OCI-LY3 (cell line): ENCODE measurements at regions not wholly inside any gene's neighbourhood (a gene's known extent, or its start where the extent isn't known, plus 50 kb on each side); places are given as distances from the start of the nearest gene placed in this dataset.

Source experiments
- H2AFZ ChIP-seq: fragments of 200-600, 300-600 bp; shearing (Covaris generic); 2 replicates; pipeline ENCODE4 v1.6.0; 2014; ENCODE audit warnings: antibody characterized with exemption, low read depth, low read length
- H3K27ac ChIP-seq: fragments of 200-600, 300-600 bp; sonication (generic); 2 replicates; pipeline ENCODE4 v1.5.1; 2014; ENCODE audit warnings: mild to moderate bottlenecking, low read length, moderate library complexity, mixed read lengths
- H3K27me3 ChIP-seq: fragments of 200-600, 300-600 bp; sonication (generic); 2 replicates; pipeline ENCODE4 v1.6.1; 2014; ENCODE audit warnings: low read depth, low read length, mixed read lengths
- H3K36me3 ChIP-seq: fragments of 200-600, 300-600 bp; sonication (generic); replicated peaks from 2 replicates; pipeline ENCODE3; 2014; ENCODE audit warnings: low read depth, low read length, mixed read lengths
- H3K4me1 ChIP-seq: fragments of 300-600, 200-600 bp; sonication (generic); 2 replicates; pipeline ENCODE4 v1.6.1; 2014; ENCODE audit warnings: low read length, mixed read lengths
- H3K4me2 ChIP-seq: fragments of 200-600, 300-600 bp; sonication (generic); 2 replicates; pipeline ENCODE4 v1.6.1; 2014; ENCODE audit warnings: low read length, mixed read lengths
- H3K4me3 ChIP-seq: fragments of 300-600, 200-600 bp; sonication (generic); 2 replicates; pipeline ENCODE4 v1.5.1; 2014; ENCODE audit warnings: antibody characterized with exemption, mild to moderate bottlenecking, low read length, moderate library complexity
- H3K79me2 ChIP-seq: fragments of 300-600, 200-600 bp; shearing (Covaris generic); 2 replicates; pipeline ENCODE4 v1.6.1; 2014; ENCODE audit warnings: mild to moderate bottlenecking, low read length, mixed read lengths
- H3K9ac ChIP-seq: fragments of 300-600, 200-600 bp; shearing (Covaris generic); 2 replicates; pipeline ENCODE4 v1.6.0; 2014; ENCODE audit warnings: mild to moderate bottlenecking, low read length, moderate library complexity
- H3K9me3 ChIP-seq: fragments of 200-600, 300-600 bp; shearing (Covaris generic); 2 replicates; pipeline ENCODE4 v1.6.1; 2014; ENCODE audit warnings: low read length, mixed read lengths; ENCODE audit not compliant: insufficient read depth
- H4K20me1 ChIP-seq: fragments of 200-600, 300-600 bp; sonication (generic); 2 replicates; pipeline ENCODE4 v1.6.1; 2016; ENCODE audit warnings: low read length, mixed read lengths; ENCODE audit not compliant: insufficient read depth
- CTCF ChIP-seq: fragments of 200-600, 300-600 bp; sonication (generic); IDR thresholded peaks from 2 replicates; pipeline ENCODE4 v1.5.1; 2014; ENCODE audit warnings: antibody characterized with exemption, low read length, low read depth
- EZH2phosphoT487 ChIP-seq: fragments of 200-600 bp; shearing (Covaris generic); IDR thresholded peaks from 2 replicates; pipeline ENCODE4 v1.6.1; 2018; ENCODE audit warnings: antibody characterized with exemption, mixed run types, low read depth

DNA sequence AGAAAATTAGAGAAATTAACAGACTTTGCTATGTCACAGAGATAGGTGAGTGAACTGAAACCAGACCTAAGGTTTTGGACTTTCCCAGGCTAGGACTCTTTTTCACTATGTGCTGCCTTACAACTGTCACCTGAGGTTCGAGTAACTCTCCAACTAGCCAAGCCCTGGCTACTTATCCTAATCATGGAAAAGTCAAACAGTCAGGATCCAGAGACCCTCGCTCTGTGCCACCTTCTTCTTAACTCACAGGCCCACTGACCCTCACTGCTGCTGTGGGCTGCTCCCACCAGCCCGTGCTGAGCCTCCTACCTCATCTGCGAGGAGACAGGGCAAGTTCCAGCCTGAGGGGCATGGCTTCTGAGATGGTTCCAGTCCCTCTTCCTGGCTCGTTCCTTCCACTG is 211.4 kb upstream of the KLF14 start:
- peaks cover 93% of the 10 kb centered on the region for H4K20me1 ChIP-seq
- peak overlapping the region; percentile 76 for H3K9ac ChIP-seq
- peaks cover 95% of the 10 kb centered on the region for H3K4me1 ChIP-seq
- TF ChIP-seq CTCF (no peak), EZH2phosphoT487 (no peak)
- peaks cover 100% of the 10 kb centered on the region for H3K79me2 ChIP-seq
- no peaks in the 10 kb centered on the region for H3K27me3 ChIP-seq
- no peaks in the 10 kb centered on the region for H3K9me3 ChIP-seq
- peak overlapping the region; percentile 90 for H3K27ac ChIP-seq
- no peak overlapping the region for H2AFZ ChIP-seq
- peak overlapping the region; percentile 83 for H3K4me3 ChIP-seq
- H3K36me3 ChIP-seq, result peaks cover 63% of the 10 kb centered on the region
- peak overlapping the region; percentile 98 for H3K4me2 ChIP-seq

GRCh38 chr7:130946114-130946513 is 212.1 kb upstream of the KLF14 start:
- peaks cover 93% of the 10 kb centered on the region for H4K20me1 ChIP-seq
- H3K36me3 ChIP-seq, result peaks cover 65% of the 10 kb centered on the region
- peak overlapping the region; percentile 90 for H3K27ac ChIP-seq
- no peak overlapping the region for H2AFZ ChIP-seq
- H3K9me3 ChIP-seq, result no peaks in the 10 kb centered on the region
- H3K9ac ChIP-seq, result peak overlapping the region; percentile 76
- H3K79me2 ChIP-seq, result peaks cover 100% of the 10 kb centered on the region
- peak overlapping the region; percentile 83 for H3K4me3 ChIP-seq
- no peaks in the 10 kb centered on the region for H3K27me3 ChIP-seq
- no peak for TF ChIP-seq EZH2phosphoT487
- TF ChIP-seq CTCF, result no peak
- H3K4me1 ChIP-seq, result peaks cover 95% of the 10 kb centered on the region
- H3K4me2 ChIP-seq, result peak overlapping the region; percentile 98

DNA sequence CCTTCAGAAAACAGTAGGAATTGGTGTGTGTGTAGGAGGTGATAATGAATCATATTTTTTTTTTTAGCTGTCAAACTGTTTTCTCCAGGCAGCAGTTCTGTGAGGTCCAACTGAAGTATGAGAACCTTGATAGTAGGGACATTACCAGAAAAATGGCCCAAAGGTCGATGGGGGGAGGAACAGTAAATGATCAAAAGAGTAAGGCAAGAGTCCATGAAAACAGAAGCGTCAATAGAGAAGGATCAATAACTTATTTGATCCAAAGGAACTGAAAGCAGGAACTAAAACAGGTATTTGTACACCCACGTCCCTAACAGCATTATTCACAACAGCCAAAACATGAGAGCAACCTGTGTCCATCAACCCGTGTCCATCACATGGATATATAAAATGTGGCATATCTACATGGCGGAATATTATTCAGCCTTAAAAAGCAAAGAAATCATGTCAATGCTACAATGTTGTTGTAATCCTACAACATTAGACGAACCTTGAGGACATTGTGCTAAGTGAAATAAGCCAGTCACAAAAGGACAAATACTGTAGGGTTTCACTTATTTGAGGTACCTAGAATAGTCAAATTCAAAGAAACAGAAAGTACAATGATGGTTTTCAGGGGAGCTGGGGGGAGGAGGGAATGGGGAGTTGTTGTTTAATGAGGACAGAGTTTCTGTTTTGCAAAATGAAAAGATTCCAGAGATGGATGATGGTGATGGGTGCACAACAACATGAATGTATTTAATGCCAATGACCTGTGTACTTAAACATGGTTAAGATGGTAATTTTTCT is 214.0 kb upstream of the KLF14 start:
- peak overlapping the region; percentile 90 for H3K27ac ChIP-seq
- peaks cover 62% of the 10 kb centered on the region for H3K36me3 ChIP-seq
- H3K4me1 ChIP-seq, result peaks cover 96% of the 10 kb centered on the region
- H3K27me3 ChIP-seq, result no peaks in the 10 kb centered on the region
- no peak for TF ChIP-seq CTCF
- no peak for TF ChIP-seq EZH2phosphoT487
- no peak overlapping the region for H2AFZ ChIP-seq
- H3K4me2 ChIP-seq, result peak overlapping the region; percentile 98
- no peaks in the 10 kb centered on the region for H3K9me3 ChIP-seq
- H3K9ac ChIP-seq, result peak overlapping the region; percentile 76; the same call in 1 of the 2 replicates
- peaks cover 100% of the 10 kb centered on the region for H3K79me2 ChIP-seq
- H4K20me1 ChIP-seq, result peaks cover 93% of the 10 kb centered on the region
- peak overlapping the region; percentile 83 for H3K4me3 ChIP-seq

GRCh38 chr7:130948822-130949221 is 214.8 kb upstream of the KLF14 start:
- H3K9ac ChIP-seq, result no peak overlapping the region; the same call in 1 of the 2 replicates
- TF ChIP-seq EZH2phosphoT487 (no peak), CTCF (no peak)
- no peaks in the 10 kb centered on the region for H3K9me3 ChIP-seq
- peak overlapping the region; percentile 74 for H3K27ac ChIP-seq
- peak overlapping the region; percentile 55 for H3K4me2 ChIP-seq
- H3K27me3 ChIP-seq, result no peaks in the 10 kb centered on the region
- no peak overlapping the region for H2AFZ ChIP-seq
- 0 out of 2 replicates have a peak overlapping the region, but pooled peaks have one; percentile 12 for H3K4me3 ChIP-seq
- peaks cover 95% of the 10 kb centered on the region for H4K20me1 ChIP-seq
- peaks cover 95% of the 10 kb centered on the region for H3K4me1 ChIP-seq
- peaks cover 100% of the 10 kb centered on the region for H3K79me2 ChIP-seq
- peaks cover 64% of the 10 kb centered on the region for H3K36me3 ChIP-seq
